ENCODE measurements at regions not wholly inside any gene's neighbourhood (a gene's known extent, or its start where the extent isn't known, plus 50 kb on each side); places are given as distances from the start of the nearest gene placed in this dataset.

- H2AFZ ChIP-seq (ENCODE audit: low read depth, low read length, severe bottlenecking), result no peak overlapping the region
- no peaks in the 10 kb centered on the region for H3K79me2 ChIP-seq (ENCODE audit: insufficient read depth, low read length)
- H3K36me3 ChIP-seq (ENCODE audit: low read length), result no peaks in the 10 kb centered on the region
- H3F3A ChIP-seq (ENCODE audit: insufficient read depth), result no peaks in the 10 kb centered on the region
- H3K4me3 ChIP-seq (ENCODE audit: insufficient read depth, low read length, poor library complexity, severe bottlenecking), result no peak overlapping the region
- no peak for TF ChIP-seq CTCF (IDR thresholded peaks at IDR 0.05; ENCODE audit: insufficient read depth, low read length, poor library complexity, severe bottlenecking)
- TF ChIP-seq EZH2phosphoT487 (conservative IDR thresholded peaks at IDR 0.05; ENCODE audit: low read length), result no peak
- H3K27ac ChIP-seq (ENCODE audit: low read depth, low read length), result no peak overlapping the region
- no peak overlapping the region for H3K9ac ChIP-seq (ENCODE audit: low read length)
- H4K20me1 ChIP-seq (ENCODE audit: low read depth, low read length), result no peaks in the 10 kb centered on the region
- no peaks in the 10 kb centered on the region for H3K9me3 ChIP-seq (ENCODE audit: insufficient read depth, low read length)
- no peaks in the 10 kb centered on the region for H3K9me2 ChIP-seq (replicated peaks; ENCODE audit: insufficient read depth, low read length)
- H3K27me3 ChIP-seq (ENCODE audit: low read length), result no peaks in the 10 kb centered on the region
- no peak overlapping the region for H3K4me2 ChIP-seq (ENCODE audit: low read depth, low read length, poor library complexity, severe bottlenecking)
Observed at GRCh38 chr9:22731786-22732185, 285.2 kb downstream of the DMRTA1 start.

DNA sequence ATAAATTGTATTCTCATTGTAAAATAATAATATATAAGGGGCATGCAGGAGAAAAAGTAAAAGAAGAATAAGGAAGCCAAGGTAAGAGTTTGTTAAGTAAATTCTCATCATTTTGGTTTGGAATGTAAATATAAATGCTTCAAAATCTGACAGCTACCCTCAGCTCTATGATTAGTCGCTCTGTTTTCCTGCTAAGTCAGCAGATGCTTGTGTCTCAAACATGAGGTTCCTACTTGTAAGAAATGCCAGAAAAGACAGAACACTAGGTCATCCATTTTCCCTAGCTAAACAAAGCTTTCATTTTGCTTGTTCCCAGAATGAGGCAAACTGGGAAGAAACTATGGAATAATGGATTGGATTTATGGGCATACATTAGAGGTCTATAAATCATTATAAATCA is 293.1 kb downstream of the DMRTA1 start:
- H3K9me3 ChIP-seq (ENCODE audit: insufficient read depth, low read length), result no peaks in the 10 kb centered on the region
- H3K4me3 ChIP-seq (ENCODE audit: insufficient read depth, low read length, poor library complexity, severe bottlenecking), result no peak overlapping the region
- no peak for TF ChIP-seq EZH2phosphoT487 (conservative IDR thresholded peaks at IDR 0.05; ENCODE audit: low read length)
- no peak for TF ChIP-seq CTCF (IDR thresholded peaks at IDR 0.05; ENCODE audit: insufficient read depth, low read length, poor library complexity, severe bottlenecking)
- no peaks in the 10 kb centered on the region for H3K36me3 ChIP-seq (ENCODE audit: low read length)
- H3K9me2 ChIP-seq (replicated peaks; ENCODE audit: insufficient read depth, low read length), result peaks cover 3% of the 10 kb centered on the region; the same call in 1 of the 2 replicates
- no peak overlapping the region for H2AFZ ChIP-seq (ENCODE audit: low read depth, low read length, severe bottlenecking)
- no peak overlapping the region for H3K9ac ChIP-seq (ENCODE audit: low read length)
- H3K4me2 ChIP-seq (ENCODE audit: low read depth, low read length, poor library complexity, severe bottlenecking), result no peak overlapping the region
- no peaks in the 10 kb centered on the region for H3K27me3 ChIP-seq (ENCODE audit: low read length)
- H4K20me1 ChIP-seq (ENCODE audit: low read depth, low read length), result no peaks in the 10 kb centered on the region
- H3K79me2 ChIP-seq (ENCODE audit: insufficient read depth, low read length), result no peaks in the 10 kb centered on the region
- no peaks in the 10 kb centered on the region for H3F3A ChIP-seq (ENCODE audit: insufficient read depth)
- no peak overlapping the region for H3K27ac ChIP-seq (ENCODE audit: low read depth, low read length)

GRCh38 chr9:22740781-22741180 is 294.2 kb downstream of the DMRTA1 start:
- Histone ChIP-seq H3K27ac (ENCODE audit: low read depth, low read length) (no peak overlapping the region), H3K27me3 (ENCODE audit: low read length) (no peaks in the 10 kb centered on the region), H3K36me3 (ENCODE audit: low read length) (no peaks in the 10 kb centered on the region), H3F3A (ENCODE audit: insufficient read depth) (no peaks in the 10 kb centered on the region), H3K9ac (ENCODE audit: low read length) (no peak overlapping the region), H2AFZ (ENCODE audit: low read depth, low read length, severe bottlenecking) (no peak overlapping the region), H4K20me1 (ENCODE audit: low read depth, low read length) (no peaks in the 10 kb centered on the region), H3K4me2 (ENCODE audit: low read depth, low read length, poor library complexity, severe bottlenecking) (no peak overlapping the region), H3K9me2 (replicated peaks; ENCODE audit: insufficient read depth, low read length) (peaks cover 3% of the 10 kb centered on the region; the same call in 1 of the 2 replicates), H3K9me3 (ENCODE audit: insufficient read depth, low read length) (no peaks in the 10 kb centered on the region), H3K79me2 (ENCODE audit: insufficient read depth, low read length) (no peaks in the 10 kb centered on the region), H3K4me3 (ENCODE audit: insufficient read depth, low read length, poor library complexity, severe bottlenecking) (no peak overlapping the region)
- TF ChIP-seq CTCF (IDR thresholded peaks at IDR 0.05; ENCODE audit: insufficient read depth, low read length, poor library complexity, severe bottlenecking) (no peak), EZH2phosphoT487 (conservative IDR thresholded peaks at IDR 0.05; ENCODE audit: low read length) (no peak)

All from SU-DHL-6 (cell line).